Prostate gland (tissue), 2 donors: ENCODE measurements at regions not wholly inside any gene's neighbourhood (a gene's known extent, or its start where the extent isn't known, plus 50 kb on each side); places are given as distances from the start of the nearest gene placed in this dataset.

Source experiments
- CTCF ChIP-seq, 4 experiments: fragments of 200-600 bp in 2 of 4; fragments of 450-650 bp in 2 of 4; sonication (generic) in 2 of 4; IDR thresholded peaks; 1 replicate in 3 of 4; 2 replicates in 1 of 4; pipeline ENCODE4 v1.5.1; 2016 to 2019; ENCODE audit warnings: antibody characterized with exemption in 4 of 4, mild to moderate bottlenecking in 2 of 4, moderate library complexity in 2 of 4
- POLR2A ChIP-seq: fragments of 450-650 bp; IDR thresholded peaks from one replicate; pipeline ENCODE4 v1.6.1; 2016; ENCODE audit warnings: antibody characterized with exemption, mild to moderate bottlenecking
- POLR2AphosphoS5 ChIP-seq: sonication (generic); formaldehyde crosslinking; IDR thresholded peaks from one replicate; pipeline ENCODE4 v1.6.1; 2017; ENCODE audit warnings: antibody characterized with exemption

GRCh38 chrX:63128509-63128908 is 222.6 kb downstream of the SPIN4 start:
- TF ChIP-seq CTCF (IDR thresholded peaks at IDR 0.05) (no peak), POLR2A (no peak), POLR2AphosphoS5 (no peak)
